Hepatocyte (in vitro differentiated cells): ENCODE measurements at regions not wholly inside any gene's neighbourhood (a gene's known extent, or its start where the extent isn't known, plus 50 kb on each side); places are given as distances from the start of the nearest gene placed in this dataset.

Source experiments
- CTCF ChIP-seq: fragments of 200-600 bp; sonication (generic); IDR thresholded peaks from 2 replicates; pipeline ENCODE4 v1.5.1; 2016; ENCODE audit warnings: antibody characterized with exemption, mild to moderate bottlenecking; ENCODE audit not compliant: poor library complexity
- EZH2 ChIP-seq: fragments of 200-600 bp; sonication (generic); IDR thresholded peaks from 2 replicates; pipeline ENCODE4 v1.6.1; 2016; ENCODE audit warnings: antibody characterized with exemption, mild to moderate bottlenecking, borderline replicate concordance
- EZH2phosphoT487 ChIP-seq: fragments of 200-600 bp; sonication (generic); IDR thresholded peaks from one replicate; pipeline ENCODE4 v1.6.1; 2018; ENCODE audit warnings: antibody characterized with exemption, mild to moderate bottlenecking, low read depth, moderate library complexity; ENCODE audit not compliant: unreplicated experiment, severe bottlenecking

GRCh38 chr22:47645923-47646322 is 883.5 kb downstream of the TBC1D22A start:
- TF ChIP-seq EZH2 (no peak), CTCF (no peak), EZH2phosphoT487 (no peak)
